GM12892 (cell line): ENCODE measurements at regions not wholly inside any gene's neighbourhood (a gene's known extent, or its start where the extent isn't known, plus 50 kb on each side); places are given as distances from the start of the nearest gene placed in this dataset.

Experiments
- POLR2A ChIP-seq: IDR thresholded peaks from 2 replicates; pipeline ENCODE4 v1.6.1; 2011; ENCODE audit warnings: low read depth, low read length, control low read depth
- POLR2AphosphoS5 ChIP-seq: IDR thresholded peaks from 2 replicates; pipeline ENCODE4 v1.6.1; 2011; ENCODE audit warnings: low read depth, low read length, control low read depth
- TAF1 ChIP-seq: IDR thresholded peaks from 2 replicates; pipeline ENCODE4 v1.6.1; 2011; ENCODE audit warnings: low read depth, mild to moderate bottlenecking, control low read depth, low read length, borderline replicate concordance

DNA sequence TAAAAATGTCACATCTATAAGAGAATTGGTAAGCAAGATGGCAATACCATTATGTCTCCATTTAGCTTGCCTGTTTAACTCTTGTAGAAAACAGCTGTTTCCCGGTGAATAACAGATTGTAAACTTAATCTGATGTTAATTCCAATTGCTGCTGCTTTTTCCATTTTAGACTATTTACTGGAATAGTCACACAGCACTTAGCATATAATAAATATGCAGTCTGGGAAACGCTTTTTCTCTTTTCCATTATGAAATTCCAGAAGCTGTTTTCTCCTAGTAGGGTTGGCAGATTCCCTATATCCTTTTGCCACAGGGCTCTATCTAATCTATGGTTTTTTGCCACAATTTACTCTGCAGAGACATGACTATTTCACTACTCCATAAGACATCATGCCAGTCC, 148.0 kb downstream of the CEMIP2 start:
- TF ChIP-seq POLR2A (no peak), POLR2AphosphoS5 (no peak), TAF1 (no peak)
